HepG2 (cell line): ENCODE measurements at regions not wholly inside any gene's neighbourhood (a gene's known extent, or its start where the extent isn't known, plus 50 kb on each side); places are given as distances from the start of the nearest gene placed in this dataset.
A peak's percentile ranks its signal among the peaks of the same experiment; 100 is the strongest.

Source experiments
- ATF6 ChIP-seq: sonication (generic); formaldehyde crosslinking; conservative IDR thresholded peaks from 2 replicates; pipeline ENCODE4 v1.4.0; 2020; ENCODE audit warnings: missing genetic modification reagents
- KAT8 ChIP-seq: IDR thresholded peaks from 2 replicates; pipeline ENCODE4 v1.6.1; 2016; ENCODE audit warnings: missing genetic modification reagents, missing compliant biosample characterization
- LCORL ChIP-seq, 2 experiments: fragments of 450-650 bp in 1 of 2; sonication (generic) in 1 of 2; formaldehyde crosslinking in 1 of 2; IDR thresholded peaks; 2 replicates each; pipeline versions ENCODE4 v1.5.0 to v1.6.1; 2017 to 2020; ENCODE audit warnings: antibody characterized with exemption in 1 of 2, missing genetic modification reagents in 1 of 2
- MED1 ChIP-seq: sonication (generic); formaldehyde crosslinking; IDR thresholded peaks from 2 replicates; pipeline ENCODE4 v1.4.0; 2020; ENCODE audit warnings: missing genetic modification reagents
- NAIF1 ChIP-seq: sonication (generic); formaldehyde crosslinking; IDR thresholded peaks from 2 replicates; pipeline ENCODE4 v1.5.0; 2020; ENCODE audit warnings: mild to moderate bottlenecking, missing genetic modification reagents, borderline replicate concordance
- SKI ChIP-seq: fragments of 450-650 bp; IDR thresholded peaks from one replicate; pipeline ENCODE4 v1.6.1; 2018; ENCODE audit warnings: mild to moderate bottlenecking; ENCODE audit not compliant: partially characterized antibody
- SMYD3 ChIP-seq: sonication (generic); formaldehyde crosslinking; IDR thresholded peaks from 2 replicates; pipeline ENCODE4 v1.8.1; 2023; ENCODE audit warnings: mild to moderate bottlenecking, missing genetic modification reagents
- TMF1 ChIP-seq: sonication (generic); formaldehyde crosslinking; IDR thresholded peaks from 2 replicates; pipeline ENCODE4 v1.8.1; 2022; ENCODE audit warnings: low read depth, missing genetic modification reagents
- ZNF281 ChIP-seq: sonication (generic); formaldehyde crosslinking; IDR thresholded peaks from 2 replicates; pipeline ENCODE4 v1.4.0; 2020; ENCODE audit warnings: missing genetic modification reagents, borderline replicate concordance
- ZNF33A ChIP-seq: sonication (generic); formaldehyde crosslinking; IDR thresholded peaks from 2 replicates; pipeline ENCODE4 v1.5.1; 2020; ENCODE audit warnings: missing genetic modification reagents, mild to moderate bottlenecking, moderate library complexity, borderline replicate concordance
- ZNF431 ChIP-seq: sonication (generic); formaldehyde crosslinking; IDR thresholded peaks from 2 replicates; pipeline ENCODE4 v1.9.0; 2022; ENCODE audit warnings: missing genetic modification reagents, low read depth, mild to moderate bottlenecking, borderline replicate concordance
- ZNF841 ChIP-seq: sonication (generic); formaldehyde crosslinking; IDR thresholded peaks from 2 replicates; pipeline ENCODE4 v1.8.1; 2023; ENCODE audit warnings: missing genetic modification reagents, borderline replicate concordance
- TF ChIP-seq, protein P1 (sequence below): sonication (generic); formaldehyde crosslinking; IDR thresholded peaks from 2 replicates; pipeline ENCODE4 v1.4.0; 2020; ENCODE audit warnings: mild to moderate bottlenecking, missing genetic modification reagents
- TF ChIP-seq, protein P2 (sequence below): sonication (generic); formaldehyde crosslinking; IDR thresholded peaks from 2 replicates; pipeline ENCODE4 v1.5.0; 2020; ENCODE audit warnings: missing genetic modification reagents

GRCh38 chr2:163943403-163944346 is 207.9 kb upstream of the FIGN start (continued):
- TF ChIP-seq, protein P1, sequence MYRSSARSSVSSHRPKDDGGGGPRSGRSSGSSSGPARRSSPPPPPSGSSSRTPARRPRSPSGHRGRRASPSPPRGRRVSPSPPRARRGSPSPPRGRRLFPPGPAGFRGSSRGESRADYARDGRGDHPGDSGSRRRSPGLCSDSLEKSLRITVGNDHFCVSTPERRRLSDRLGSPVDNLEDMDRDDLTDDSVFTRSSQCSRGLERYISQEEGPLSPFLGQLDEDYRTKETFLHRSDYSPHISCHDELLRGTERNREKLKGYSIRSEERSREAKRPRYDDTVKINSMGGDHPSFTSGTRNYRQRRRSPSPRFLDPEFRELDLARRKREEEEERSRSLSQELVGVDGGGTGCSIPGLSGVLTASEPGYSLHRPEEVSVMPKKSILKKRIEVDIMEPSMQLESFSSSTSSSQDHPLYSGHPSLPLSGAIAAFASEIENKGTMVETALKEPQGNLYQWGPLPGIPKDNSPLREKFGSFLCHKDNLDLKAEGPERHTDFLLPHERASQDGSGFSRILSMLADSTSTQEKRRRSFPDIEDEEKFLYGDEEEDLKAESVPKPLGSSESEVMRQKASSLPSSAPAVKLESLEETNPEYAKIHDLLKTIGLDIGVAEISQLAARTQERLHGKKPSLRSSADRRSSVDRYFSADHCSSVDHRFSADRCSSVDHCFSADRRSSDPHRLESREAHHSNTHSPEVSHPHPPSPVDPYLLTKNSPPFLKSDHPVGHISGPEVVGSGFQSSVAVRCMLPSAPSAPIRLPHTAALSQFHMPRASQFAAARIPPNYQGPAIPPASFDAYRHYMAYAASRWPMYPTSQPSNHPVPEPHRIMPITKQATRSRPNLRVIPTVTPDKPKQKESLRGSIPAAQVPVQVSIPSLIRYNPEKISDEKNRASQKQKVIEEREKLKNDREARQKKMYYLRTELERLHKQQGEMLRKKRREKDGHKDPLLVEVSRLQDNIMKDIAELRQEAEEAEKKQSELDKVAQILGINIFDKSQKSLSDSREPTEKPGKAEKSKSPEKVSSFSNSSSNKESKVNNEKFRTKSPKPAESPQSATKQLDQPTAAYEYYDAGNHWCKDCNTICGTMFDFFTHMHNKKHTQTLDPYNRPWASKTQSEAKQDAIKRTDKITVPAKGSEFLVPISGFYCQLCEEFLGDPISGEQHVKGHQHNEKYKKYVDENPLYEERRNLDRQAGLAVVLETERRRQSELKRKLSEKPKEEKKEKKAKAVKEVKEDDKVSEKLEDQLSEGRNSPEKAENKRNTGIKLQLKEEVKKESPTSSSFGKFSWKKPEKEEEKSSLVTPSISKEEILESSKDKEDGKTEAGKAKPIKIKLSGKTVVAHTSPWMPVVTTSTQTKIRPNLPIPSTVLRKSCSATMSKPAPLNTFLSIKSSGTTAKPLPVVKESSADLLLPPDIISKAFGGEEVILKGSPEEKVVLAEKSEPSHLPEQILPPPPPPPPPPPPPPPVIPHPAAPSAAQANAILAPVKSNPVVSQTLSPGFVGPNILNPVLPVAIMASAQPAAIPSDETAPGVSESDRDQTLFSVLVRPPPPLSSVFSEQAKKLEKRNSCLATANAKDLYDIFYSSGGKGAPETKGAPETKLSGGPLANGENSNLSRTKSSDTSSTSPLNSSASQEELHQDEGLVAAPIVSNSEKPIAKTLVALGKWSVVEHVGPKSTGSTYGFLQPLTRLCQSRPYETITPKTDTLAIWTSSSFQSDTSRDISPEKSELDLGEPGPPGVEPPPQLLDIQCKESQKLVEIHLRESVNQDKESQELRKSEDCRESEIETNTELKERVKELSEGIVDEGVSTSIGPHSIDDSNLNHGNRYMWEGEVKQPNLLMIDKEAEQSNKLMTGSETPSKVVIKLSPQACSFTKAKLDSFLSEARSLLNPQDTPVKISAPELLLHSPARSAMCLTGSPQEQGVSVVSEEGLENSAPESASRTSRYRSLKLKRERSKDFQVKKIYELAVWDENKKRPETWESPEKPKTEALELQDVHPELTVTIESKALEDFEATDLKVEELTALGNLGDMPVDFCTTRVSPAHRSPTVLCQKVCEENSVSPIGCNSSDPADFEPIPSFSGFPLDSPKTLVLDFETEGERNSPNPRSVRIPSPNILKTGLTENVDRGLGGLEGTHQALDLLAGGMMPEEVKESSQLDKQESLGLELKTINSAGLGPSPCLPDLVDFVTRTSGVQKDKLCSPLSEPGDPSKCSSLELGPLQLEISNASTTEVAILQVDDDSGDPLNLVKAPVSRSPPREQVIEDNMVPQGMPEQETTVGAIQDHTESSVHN (CRISPR knock-in tag): no peak
- TF ChIP-seq TMF1 (CRISPR knock-in tag): no peak
- TF ChIP-seq ATF6 (CRISPR knock-in tag): no peak
- TF ChIP-seq SKI: peak; percentile 23
- TF ChIP-seq MED1 (CRISPR knock-in tag): peak; percentile 45
- peak; percentile 61; the same call in 1 of the 2 replicates for TF ChIP-seq KAT8
- TF ChIP-seq, protein P2, sequence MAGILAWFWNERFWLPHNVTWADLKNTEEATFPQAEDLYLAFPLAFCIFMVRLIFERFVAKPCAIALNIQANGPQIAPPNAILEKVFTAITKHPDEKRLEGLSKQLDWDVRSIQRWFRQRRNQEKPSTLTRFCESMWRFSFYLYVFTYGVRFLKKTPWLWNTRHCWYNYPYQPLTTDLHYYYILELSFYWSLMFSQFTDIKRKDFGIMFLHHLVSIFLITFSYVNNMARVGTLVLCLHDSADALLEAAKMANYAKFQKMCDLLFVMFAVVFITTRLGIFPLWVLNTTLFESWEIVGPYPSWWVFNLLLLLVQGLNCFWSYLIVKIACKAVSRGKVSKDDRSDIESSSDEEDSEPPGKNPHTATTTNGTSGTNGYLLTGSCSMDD (CRISPR knock-in tag): no peak
- no peak for TF ChIP-seq ZNF33A (CRISPR knock-in tag)
- no peak for TF ChIP-seq ZNF281 (CRISPR knock-in tag)
- TF ChIP-seq SMYD3 (CRISPR knock-in tag): no peak
- no peak for TF ChIP-seq ZNF841 (CRISPR knock-in tag)
- TF ChIP-seq ZNF431 (CRISPR knock-in tag): no peak
- peak; percentile 69 for TF ChIP-seq LCORL (IDR thresholded peaks at IDR 0.05)
- peak; percentile 70; the same call in 1 of the 2 replicates for TF ChIP-seq LCORL (CRISPR knock-in tag; IDR thresholded peaks at IDR 0.05)
- TF ChIP-seq NAIF1: no peak
